ENCODE measurements at regions not wholly inside any gene's neighbourhood (a gene's known extent, or its start where the extent isn't known, plus 50 kb on each side); places are given as distances from the start of the nearest gene placed in this dataset.

- DNase-seq, result no peak
- TF ChIP-seq, protein P1, sequence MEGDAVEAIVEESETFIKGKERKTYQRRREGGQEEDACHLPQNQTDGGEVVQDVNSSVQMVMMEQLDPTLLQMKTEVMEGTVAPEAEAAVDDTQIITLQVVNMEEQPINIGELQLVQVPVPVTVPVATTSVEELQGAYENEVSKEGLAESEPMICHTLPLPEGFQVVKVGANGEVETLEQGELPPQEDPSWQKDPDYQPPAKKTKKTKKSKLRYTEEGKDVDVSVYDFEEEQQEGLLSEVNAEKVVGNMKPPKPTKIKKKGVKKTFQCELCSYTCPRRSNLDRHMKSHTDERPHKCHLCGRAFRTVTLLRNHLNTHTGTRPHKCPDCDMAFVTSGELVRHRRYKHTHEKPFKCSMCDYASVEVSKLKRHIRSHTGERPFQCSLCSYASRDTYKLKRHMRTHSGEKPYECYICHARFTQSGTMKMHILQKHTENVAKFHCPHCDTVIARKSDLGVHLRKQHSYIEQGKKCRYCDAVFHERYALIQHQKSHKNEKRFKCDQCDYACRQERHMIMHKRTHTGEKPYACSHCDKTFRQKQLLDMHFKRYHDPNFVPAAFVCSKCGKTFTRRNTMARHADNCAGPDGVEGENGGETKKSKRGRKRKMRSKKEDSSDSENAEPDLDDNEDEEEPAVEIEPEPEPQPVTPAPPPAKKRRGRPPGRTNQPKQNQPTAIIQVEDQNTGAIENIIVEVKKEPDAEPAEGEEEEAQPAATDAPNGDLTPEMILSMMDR (IDR thresholded peaks at IDR 0.05; ENCODE audit: control extremely low read depth, extremely low read depth), result no peak
- no peak overlapping the region for H3K9ac ChIP-seq (ENCODE audit: insufficient read depth in 1 of 2, low read length in 2 of 2)
- no peaks in the 10 kb centered on the region for H3K36me3 ChIP-seq (ENCODE audit: control insufficient read depth in 4 of 4, insufficient read depth in 4 of 4, low read length in 4 of 4)
- H3K9me3 ChIP-seq (ENCODE audit: control insufficient read depth in 4 of 4, insufficient read depth in 3 of 4, low read length in 3 of 4), result no peaks in the 10 kb centered on the region
- 25 to 43% methylated on average over 4 of the region's 4 CpGs for WGBS, 2 donors
- no peaks in the 10 kb centered on the region for H3K4me1 ChIP-seq (ENCODE audit: control insufficient read depth in 5 of 5, insufficient read depth in 5 of 5, low read length in 5 of 5)
- peaks cover 0 to 18% (median 0%) of the 10 kb centered on the region in 3 donors for H3K27me3 ChIP-seq (ENCODE audit: control insufficient read depth in 3 of 3, insufficient read depth in 3 of 3, low read length in 2 of 3)
- no peak overlapping the region for H3K4me3 ChIP-seq
- ATAC-seq (ENCODE audit: insufficient read depth, low FRiP score), result no peak
- no peak overlapping the region for H3K27ac ChIP-seq (ENCODE audit: low read depth in 1 of 2, low read length in 1 of 2)
Measured at GRCh38 chrX:4671344-4671743, 957.9 kb upstream of the PRKX start.

DNA sequence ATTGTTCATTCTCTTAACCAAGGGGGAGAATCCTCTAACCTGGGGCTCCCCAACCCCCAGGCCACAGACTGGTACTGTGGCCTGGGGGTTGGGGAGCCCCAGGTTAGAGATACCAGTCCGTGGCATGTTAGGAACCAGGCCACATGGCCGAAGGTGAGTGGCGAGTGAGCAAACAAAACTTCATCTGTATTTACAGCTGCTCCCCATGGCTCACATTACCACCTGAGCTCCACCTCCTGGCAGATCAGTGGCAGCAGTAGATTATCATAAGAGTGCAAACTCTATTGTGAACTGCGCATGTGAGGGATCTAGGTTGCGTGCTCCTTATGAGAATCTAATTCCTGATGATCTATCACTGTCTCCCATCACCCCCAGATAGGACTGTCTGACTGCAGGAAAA lies 957.2 kb upstream of the PRKX start:
- H3K4me1 ChIP-seq (ENCODE audit: control insufficient read depth in 5 of 5, insufficient read depth in 5 of 5, low read length in 5 of 5), result no peaks in the 10 kb centered on the region
- ATAC-seq (ENCODE audit: insufficient read depth, low FRiP score), result no peak

DNA sequence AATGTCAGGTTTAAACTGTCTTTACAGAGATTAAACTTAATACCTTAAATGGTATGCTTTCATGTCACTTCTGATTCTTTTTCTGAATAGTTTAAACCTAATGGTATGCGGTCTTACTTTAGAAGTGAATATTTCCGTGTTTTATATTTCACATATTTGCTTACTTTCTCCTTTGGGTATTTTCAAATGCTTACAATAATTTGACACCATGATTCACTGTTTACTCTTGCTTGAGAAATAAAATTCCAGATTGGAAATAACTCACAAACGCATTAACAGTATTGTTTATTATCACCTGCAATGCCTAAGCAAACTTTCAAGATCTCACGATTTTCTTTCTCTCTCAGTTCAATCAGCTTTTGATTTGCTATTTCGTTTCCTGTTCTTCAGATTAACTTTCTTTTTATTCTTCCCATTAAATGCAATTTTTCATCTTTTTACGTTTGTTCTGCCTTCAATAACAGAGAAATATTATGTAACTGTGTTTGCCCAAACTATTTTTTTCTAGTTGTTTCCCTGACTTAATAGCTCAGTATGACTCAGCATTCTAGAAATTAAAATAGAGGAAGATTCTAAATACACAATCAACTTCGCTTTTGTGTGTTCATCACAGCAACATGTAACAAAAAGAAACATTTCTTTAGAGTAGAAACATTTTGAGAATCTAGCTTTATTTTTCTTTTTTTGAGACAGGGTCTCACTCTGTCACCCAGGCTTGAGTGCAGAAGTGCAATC lies 955.5 kb upstream of the PRKX start:
- H3K27me3 ChIP-seq (ENCODE audit: control insufficient read depth in 3 of 3, insufficient read depth in 3 of 3, low read length in 2 of 3), result peaks cover 0 to 13% (median 0%) of the 10 kb centered on the region in 3 donors
- 71 to 73% methylated on average over 7 of the region's 7 CpGs for WGBS, 2 donors
- ATAC-seq (ENCODE audit: insufficient read depth, low FRiP score) (no peak), DNase-seq (no peak)
- H3K4me3 ChIP-seq, result no peak overlapping the region
- no peak overlapping the region for H3K9ac ChIP-seq (ENCODE audit: insufficient read depth in 1 of 2, low read length in 2 of 2)
- TF ChIP-seq, protein P1 (IDR thresholded peaks at IDR 0.05; ENCODE audit: control extremely low read depth, extremely low read depth), result no peak
- H3K9me3 ChIP-seq (ENCODE audit: control insufficient read depth in 4 of 4, insufficient read depth in 3 of 4, low read length in 3 of 4), result no peaks in the 10 kb centered on the region
- no peak overlapping the region for H3K27ac ChIP-seq (ENCODE audit: low read depth in 1 of 2, low read length in 1 of 2)
- H3K36me3 ChIP-seq (ENCODE audit: control insufficient read depth in 4 of 4, insufficient read depth in 4 of 4, low read length in 4 of 4), result no peaks in the 10 kb centered on the region
- no peaks in the 10 kb centered on the region for H3K4me1 ChIP-seq (ENCODE audit: control insufficient read depth in 5 of 5, insufficient read depth in 5 of 5, low read length in 5 of 5)

More for the DNA sequence above, 957.2 kb upstream of the PRKX start:
- H3K9ac ChIP-seq (ENCODE audit: insufficient read depth in 1 of 2, low read length in 2 of 2), result no peak overlapping the region
- peaks cover 0 to 17% (median 0%) of the 10 kb centered on the region in 3 donors for H3K27me3 ChIP-seq (ENCODE audit: control insufficient read depth in 3 of 3, insufficient read depth in 3 of 3, low read length in 2 of 3)
- no peak overlapping the region for H3K4me3 ChIP-seq
- H3K36me3 ChIP-seq (ENCODE audit: control insufficient read depth in 4 of 4, insufficient read depth in 4 of 4, low read length in 4 of 4), result no peaks in the 10 kb centered on the region
- no peak for DNase-seq
- no peaks in the 10 kb centered on the region for H3K9me3 ChIP-seq (ENCODE audit: control insufficient read depth in 4 of 4, insufficient read depth in 3 of 4, low read length in 3 of 4)
- no peak overlapping the region for H3K27ac ChIP-seq (ENCODE audit: low read depth in 1 of 2, low read length in 1 of 2)
- TF ChIP-seq, protein P1 (IDR thresholded peaks at IDR 0.05; ENCODE audit: control extremely low read depth, extremely low read depth), result no peak
- WGBS, 2 donors, result 81 to 85% methylated on average over 5 of the region's 5 CpGs

All from lung (tissue), 11 donors.